ENCODE measurements at regions not wholly inside any gene's neighbourhood (a gene's known extent, or its start where the extent isn't known, plus 50 kb on each side); places are given as distances from the start of the nearest gene placed in this dataset.

DNA sequence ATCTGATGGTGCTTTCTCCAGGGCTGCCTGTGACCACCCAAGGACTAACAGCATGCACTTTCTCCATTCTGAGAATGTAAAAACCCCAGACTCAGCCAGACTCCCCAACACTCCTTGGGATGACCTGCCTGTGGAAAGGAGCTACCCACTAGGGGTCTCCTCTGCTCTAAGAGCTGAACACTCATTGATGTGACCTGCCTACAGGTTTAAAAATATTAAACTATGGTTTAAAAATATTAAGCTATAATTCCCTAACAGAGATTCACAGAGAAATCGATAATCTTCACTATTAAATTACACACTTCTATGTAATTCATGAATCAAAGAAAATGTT, 696.2 kb upstream of the SLITRK5 start:
- no peak for TF ChIP-seq POLR2A (IDR thresholded peaks at IDR 0.05)
- TF ChIP-seq, protein P1, sequence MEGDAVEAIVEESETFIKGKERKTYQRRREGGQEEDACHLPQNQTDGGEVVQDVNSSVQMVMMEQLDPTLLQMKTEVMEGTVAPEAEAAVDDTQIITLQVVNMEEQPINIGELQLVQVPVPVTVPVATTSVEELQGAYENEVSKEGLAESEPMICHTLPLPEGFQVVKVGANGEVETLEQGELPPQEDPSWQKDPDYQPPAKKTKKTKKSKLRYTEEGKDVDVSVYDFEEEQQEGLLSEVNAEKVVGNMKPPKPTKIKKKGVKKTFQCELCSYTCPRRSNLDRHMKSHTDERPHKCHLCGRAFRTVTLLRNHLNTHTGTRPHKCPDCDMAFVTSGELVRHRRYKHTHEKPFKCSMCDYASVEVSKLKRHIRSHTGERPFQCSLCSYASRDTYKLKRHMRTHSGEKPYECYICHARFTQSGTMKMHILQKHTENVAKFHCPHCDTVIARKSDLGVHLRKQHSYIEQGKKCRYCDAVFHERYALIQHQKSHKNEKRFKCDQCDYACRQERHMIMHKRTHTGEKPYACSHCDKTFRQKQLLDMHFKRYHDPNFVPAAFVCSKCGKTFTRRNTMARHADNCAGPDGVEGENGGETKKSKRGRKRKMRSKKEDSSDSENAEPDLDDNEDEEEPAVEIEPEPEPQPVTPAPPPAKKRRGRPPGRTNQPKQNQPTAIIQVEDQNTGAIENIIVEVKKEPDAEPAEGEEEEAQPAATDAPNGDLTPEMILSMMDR (IDR thresholded peaks at IDR 0.05) = no peak

Data from body of pancreas (tissue), 4 donors.